Astrocyte of the cerebellum (primary cell): ENCODE measurements at regions not wholly inside any gene's neighbourhood (a gene's known extent, or its start where the extent isn't known, plus 50 kb on each side); places are given as distances from the start of the nearest gene placed in this dataset.

ENCODE experiments used
- DNase-seq: peaks from one replicate; pipeline ENCODE4 v3.0.0-alpha.2; 2011; ENCODE audit warnings: low read depth
- H3K4me3 ChIP-seq: 2 replicates; pipeline ENCODE4 v1.5.1; 2011; ENCODE audit warnings: mild to moderate bottlenecking, low read depth, low read length, moderate library complexity
- in situ Hi-C: cut with HindIII; loops from 2 replicates; pipeline ENCODE4 v1.10.0; 2017; ENCODE audit warnings: low sequenced_read_pairs
- TF ChIP-seq, protein P1 (sequence below): IDR thresholded peaks from 2 replicates; pipeline ENCODE4 v1.5.1; 2012; ENCODE audit warnings: low read length, low read depth, moderate library complexity, mild to moderate bottlenecking; ENCODE audit errors: missing control alignments

DNA sequence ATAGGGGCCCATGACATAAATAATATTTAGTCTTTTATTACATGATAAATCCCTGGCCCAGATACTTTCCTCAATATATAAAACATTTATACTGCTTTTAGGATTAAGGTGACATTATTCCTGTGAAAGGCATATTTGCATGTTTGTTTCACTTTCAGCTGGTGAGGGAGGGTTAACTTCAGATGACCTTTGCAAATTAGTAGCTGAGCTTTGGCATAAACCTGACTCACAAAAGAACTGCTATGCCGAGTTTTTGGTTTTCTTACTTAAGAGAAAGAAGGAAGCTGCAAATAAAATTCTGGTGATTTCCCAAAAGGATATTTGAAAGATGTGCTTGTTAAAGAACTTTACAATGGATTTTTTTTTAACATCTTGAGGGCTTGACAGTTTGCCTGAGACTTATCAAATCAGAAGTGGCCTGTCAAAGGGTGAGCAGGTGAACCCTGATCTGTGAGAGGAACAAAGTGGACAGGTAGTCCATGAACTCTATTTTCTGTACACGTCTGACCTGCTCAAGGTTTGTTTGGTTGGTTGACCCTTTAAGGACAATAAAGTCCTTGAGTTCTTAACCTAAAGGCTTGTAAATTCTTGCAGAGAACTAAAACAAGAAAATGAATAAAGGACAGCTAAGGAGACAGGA is 93.5 kb downstream of the FAM124B start:
- TF ChIP-seq, protein P1, sequence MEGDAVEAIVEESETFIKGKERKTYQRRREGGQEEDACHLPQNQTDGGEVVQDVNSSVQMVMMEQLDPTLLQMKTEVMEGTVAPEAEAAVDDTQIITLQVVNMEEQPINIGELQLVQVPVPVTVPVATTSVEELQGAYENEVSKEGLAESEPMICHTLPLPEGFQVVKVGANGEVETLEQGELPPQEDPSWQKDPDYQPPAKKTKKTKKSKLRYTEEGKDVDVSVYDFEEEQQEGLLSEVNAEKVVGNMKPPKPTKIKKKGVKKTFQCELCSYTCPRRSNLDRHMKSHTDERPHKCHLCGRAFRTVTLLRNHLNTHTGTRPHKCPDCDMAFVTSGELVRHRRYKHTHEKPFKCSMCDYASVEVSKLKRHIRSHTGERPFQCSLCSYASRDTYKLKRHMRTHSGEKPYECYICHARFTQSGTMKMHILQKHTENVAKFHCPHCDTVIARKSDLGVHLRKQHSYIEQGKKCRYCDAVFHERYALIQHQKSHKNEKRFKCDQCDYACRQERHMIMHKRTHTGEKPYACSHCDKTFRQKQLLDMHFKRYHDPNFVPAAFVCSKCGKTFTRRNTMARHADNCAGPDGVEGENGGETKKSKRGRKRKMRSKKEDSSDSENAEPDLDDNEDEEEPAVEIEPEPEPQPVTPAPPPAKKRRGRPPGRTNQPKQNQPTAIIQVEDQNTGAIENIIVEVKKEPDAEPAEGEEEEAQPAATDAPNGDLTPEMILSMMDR = no peak
- no peak for DNase-seq
- in situ Hi-C loops = no loop called here
- H3K4me3 ChIP-seq = no peak overlapping the region

DNA sequence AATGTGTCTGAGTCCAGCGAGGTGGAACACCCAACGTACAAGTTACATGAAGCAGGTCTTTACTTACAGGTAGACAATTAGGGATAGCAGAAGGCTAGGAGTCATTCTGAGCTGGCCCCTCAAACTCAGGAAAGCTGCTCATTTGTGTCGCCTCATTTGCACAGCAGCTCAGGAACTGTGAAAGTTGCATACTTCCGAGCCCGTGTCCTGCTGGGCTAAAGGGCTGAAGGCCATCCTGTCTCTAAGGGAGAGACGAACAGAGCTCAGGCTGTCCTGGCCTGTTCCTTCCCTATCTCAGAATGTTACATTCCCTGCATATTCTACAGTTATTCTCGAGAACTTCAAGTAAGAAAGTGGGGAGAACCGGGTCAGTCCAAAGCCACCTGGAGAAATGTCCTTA is 99.0 kb downstream of the FAM124B start:
- DNase-seq = no peak
- H3K4me3 ChIP-seq = no peak overlapping the region
- in situ Hi-C loops = no loop called here
- TF ChIP-seq, protein P1 = no peak

DNA sequence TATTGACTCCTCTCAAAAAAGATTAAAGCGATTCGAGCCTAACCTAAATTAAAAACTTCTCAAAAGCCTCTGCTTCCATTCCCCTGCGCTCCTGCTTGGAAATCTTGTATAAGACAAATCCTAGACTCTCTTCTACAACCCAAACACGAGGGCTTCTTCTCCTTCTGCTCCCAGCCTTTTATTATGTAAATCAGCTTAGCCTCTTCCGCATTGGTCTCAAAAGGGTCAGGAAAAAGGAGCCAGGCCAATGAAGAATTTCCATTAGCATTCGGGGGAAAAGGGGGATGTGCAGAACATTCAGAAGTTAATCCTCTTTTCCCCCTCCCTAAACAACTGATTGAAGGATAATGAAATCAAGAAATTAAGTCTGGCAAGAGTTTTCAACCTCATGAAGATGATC is 107.9 kb downstream of the FAM124B start:
- TF ChIP-seq, protein P1 = no peak
- DNase-seq = no peak
- H3K4me3 ChIP-seq = no peak overlapping the region
- in situ Hi-C loops = loop anchor here (25.0 kb wide), 1 partner anchor 307 kb away; no protein-coding TSS in a partner anchor

DNA sequence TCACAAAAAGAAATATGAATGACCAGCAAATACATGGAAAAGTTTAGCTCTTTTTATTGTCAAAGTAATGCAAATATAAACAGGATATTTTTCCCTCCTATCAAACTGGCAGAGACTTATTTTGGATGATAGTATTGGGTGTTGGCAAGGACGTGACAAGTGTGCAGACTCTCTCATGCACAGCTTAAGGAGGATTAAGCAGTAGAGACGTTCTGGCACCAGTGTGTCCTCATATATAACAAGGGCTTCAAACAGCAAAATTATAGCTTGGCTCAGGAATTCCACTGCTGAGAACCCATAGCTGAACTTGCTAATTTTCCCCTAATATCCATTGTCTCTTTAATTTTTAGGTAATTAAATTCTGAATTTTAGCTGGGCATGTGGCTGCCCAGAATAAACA is 114.4 kb downstream of the FAM124B start:
- no peak overlapping the region for H3K4me3 ChIP-seq
- DNase-seq = no peak
- TF ChIP-seq, protein P1 = no peak
- in situ Hi-C loops = loop anchor here (25.0 kb wide), 1 partner anchor 300 kb away; no protein-coding TSS in a partner anchor

DNA sequence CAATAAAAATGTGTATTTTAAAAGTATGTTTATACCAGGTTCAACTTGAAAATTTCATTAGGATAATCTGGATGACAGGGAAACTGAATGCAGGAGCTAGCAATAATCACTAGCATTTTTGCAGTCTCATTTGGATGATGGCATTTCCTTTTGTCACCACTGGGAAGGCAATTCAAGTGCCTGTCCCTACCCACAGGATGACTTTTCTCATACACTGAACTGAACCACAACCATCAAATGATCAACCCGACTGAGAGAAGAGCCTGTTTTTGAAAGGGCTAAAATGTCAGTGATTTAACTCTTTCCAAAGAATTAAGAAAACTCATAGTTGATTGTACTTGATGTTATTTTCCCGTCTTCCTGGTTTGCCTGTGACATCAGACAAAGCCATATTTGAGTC is 115.0 kb downstream of the FAM124B start:
- in situ Hi-C loops = loop anchor here (25.0 kb wide), 1 partner anchor 300 kb away; no protein-coding TSS in a partner anchor
- H3K4me3 ChIP-seq = no peak overlapping the region
- no peak for DNase-seq
- TF ChIP-seq, protein P1 = no peak

DNA sequence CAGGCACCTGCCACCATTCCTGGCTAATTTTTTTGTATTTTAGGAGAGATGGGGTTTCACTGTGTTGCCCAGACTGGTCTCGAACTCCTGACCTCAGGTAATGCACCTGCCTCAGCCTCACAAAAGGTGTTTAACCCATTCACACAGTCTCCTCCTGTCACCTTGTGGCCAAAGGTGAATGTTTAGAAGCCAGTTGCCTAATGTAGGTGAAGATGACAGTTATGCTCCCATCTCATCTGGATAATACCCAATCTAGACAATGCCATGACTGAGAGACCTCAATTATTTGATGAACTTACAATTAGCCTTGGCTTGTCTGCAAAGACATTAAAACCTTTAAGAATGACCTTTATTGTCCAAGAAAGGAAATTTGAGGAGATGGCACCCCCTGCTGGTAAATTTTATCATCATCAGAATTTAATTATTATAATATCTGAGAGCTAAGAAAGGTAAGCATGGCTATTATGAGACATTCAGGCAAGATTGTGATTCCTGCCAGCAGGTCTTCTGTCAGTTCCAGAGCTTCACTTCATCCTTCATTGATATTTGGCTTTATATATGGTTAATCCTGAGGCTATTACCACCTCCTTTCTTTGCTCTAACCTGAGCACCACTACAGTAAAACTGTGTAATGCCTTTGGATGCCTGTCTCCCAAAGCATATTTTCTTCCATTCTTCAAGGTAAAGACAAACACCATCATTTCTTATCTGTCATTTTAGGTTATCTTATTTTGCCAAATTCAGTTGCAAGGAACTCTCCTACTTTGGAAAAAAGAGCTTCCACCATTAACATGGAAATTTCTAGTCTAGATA is 117.6 kb downstream of the FAM124B start:
- in situ Hi-C loops = loop anchor here (25.0 kb wide), 1 partner anchor 297 kb away; no protein-coding TSS in a partner anchor
- DNase-seq = no peak

More for the DNA sequence above, 117.6 kb downstream of the FAM124B start:
- no peak overlapping the region for H3K4me3 ChIP-seq
- TF ChIP-seq, protein P1 = peak; percentile 58
